ENCODE measurements at regions not wholly inside any gene's neighbourhood (a gene's known extent, or its start where the extent isn't known, plus 50 kb on each side); places are given as distances from the start of the nearest gene placed in this dataset.

- DNase-seq: no peak
These were observed 141.7 kb upstream of the ANKFN1 start for GRCh38 chr17:56011406-56012131.

- no peak for DNase-seq
These were observed 135.1 kb upstream of the ANKFN1 start for GRCh38 chr17:56018211-56018610.

- no peak for DNase-seq
These were observed 132.9 kb upstream of the ANKFN1 start for GRCh38 chr17:56020369-56020768.

GRCh38 chr17:56021681-56022190, 131.5 kb upstream of the ANKFN1 start:
- no peak for DNase-seq

DNA sequence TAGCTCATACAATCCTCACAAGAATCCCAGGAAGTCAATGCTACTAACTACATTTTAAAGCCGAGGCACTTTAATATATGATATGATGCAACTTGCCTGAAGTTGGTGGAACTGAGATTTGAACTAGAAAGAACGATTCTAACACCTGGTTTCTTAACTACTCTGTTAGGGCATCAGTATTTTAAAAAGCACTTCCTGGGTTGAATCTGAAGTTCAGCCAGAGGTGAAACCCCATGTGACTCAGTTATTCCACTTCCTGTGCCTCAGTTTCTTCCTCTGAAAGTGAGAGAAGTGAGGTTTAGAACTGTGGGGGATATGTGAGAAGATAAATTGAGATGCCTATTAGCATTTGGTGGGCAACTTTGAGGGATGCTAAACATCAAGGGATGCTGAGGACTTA, 129.4 kb upstream of the ANKFN1 start:
- no peak for DNase-seq

GRCh38 chr17:56026915-56027314, 126.4 kb upstream of the ANKFN1 start:
- DNase-seq: no peak

DNA sequence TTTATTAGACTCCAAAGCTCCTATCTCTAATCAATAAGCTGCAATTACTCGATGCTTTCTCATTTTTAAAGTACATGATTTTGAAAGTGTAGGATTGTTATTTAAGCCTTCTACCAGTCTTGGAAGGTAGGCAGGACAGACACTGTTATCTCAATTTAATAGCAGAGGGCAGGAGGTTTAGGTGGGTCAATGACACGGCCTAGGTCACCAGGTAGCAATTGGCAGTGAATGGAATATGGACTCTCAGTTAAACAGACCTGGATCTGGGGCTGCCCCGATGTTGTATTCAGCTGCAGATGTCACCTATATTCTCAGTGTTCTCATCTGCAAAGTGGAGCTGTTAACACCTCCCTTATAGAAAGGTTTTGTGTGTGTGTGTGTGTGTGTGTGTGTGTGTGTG, 124.4 kb upstream of the ANKFN1 start:
- no peak for DNase-seq

GRCh38 chr17:56030009-56030624, 123.2 kb upstream of the ANKFN1 start:
- no peak for DNase-seq

- DNase-seq: no peak
These were observed 121.6 kb upstream of the ANKFN1 start for GRCh38 chr17:56031636-56032035.

DNA sequence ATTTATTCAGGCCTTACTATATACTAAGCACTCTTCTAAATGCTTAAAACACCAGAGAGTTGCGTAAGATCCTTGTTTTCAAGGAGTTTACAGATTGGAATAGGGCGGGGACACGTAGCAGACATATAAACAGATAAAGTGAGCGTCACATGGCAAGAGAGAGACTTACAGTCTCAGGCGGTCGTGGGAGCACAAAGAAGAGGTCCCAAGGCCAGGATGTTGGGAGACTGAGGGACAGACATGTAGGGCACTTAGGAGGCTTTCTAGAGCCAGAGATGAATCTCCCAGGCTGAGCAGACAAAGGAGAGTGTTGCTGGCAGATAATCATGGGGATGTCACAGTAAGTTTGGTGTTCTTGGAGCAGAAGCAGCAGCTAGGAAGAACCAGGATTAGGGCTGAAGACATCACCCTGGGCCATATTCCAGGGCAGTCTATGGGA, 119.1 kb upstream of the ANKFN1 start:
- no peak for DNase-seq

DNA sequence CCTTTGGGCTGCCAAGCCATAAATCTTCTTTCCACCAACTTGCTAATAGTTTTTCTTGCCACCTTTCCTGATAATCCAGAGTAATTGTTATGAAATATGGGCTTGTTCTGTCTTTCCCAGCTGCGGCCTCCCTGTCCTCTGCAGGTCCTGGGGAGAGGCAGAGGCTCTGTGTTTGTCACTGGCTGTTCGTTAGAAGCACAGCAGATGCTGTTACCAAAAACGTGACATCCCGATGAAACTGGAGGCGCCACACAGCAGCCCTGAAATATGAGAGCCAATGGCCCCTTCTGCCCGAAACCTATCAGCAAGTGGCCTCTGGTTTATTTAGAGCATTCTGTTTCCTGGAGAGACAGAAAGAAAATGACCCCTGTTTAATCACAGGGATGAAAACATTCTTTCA, 115.1 kb upstream of the ANKFN1 start:
- DNase-seq: no peak

DNA sequence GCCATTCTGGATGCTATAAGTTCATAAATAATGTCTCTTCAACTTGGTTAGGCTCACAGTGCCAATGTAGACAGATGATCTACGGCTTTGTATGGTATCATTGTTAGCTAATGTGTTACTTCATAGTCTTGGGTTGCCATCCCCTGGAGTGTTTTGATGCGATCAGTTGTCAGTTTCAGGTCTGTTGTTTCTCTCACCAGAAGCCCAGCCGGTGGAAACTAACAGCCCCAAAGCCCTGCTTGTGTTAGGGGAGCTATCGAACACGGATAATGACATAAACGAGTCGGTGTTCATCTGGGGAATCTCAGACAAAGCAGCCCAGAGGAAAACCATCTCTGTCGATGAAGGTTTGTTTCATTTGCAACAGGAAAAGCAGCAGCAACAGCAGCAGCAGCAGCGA, 107.4 kb upstream of the ANKFN1 start:
- no peak for DNase-seq

GRCh38 chr17:56047331-56047730, 105.9 kb upstream of the ANKFN1 start:
- DNase-seq: no peak

GRCh38 chr17:56057869-56058268, 95.4 kb upstream of the ANKFN1 start:
- DNase-seq: no peak

DNA sequence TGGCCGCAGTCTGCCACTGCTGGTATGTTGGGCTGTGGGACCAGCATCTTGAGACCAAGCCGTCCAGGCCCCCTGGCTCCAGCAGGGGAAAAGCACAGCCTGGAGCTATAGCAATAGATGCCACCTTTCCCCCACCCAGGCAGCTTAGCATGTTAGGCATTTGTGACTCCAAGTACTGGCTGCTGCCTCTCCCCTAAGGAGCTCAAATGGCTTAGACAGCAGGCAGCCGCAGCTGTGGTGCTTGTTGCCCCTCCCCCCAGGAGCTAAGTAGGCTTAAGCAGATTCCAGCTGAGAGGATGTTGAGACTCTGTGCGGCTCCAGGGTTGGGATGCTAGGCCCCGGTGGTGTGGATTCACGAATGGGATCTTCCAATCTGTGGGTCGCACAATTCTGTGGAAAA, 88.8 kb upstream of the ANKFN1 start:
- no peak for DNase-seq

- no peak for DNase-seq
These were observed 78.8 kb upstream of the ANKFN1 start for GRCh38 chr17:56074361-56074890.

DNA sequence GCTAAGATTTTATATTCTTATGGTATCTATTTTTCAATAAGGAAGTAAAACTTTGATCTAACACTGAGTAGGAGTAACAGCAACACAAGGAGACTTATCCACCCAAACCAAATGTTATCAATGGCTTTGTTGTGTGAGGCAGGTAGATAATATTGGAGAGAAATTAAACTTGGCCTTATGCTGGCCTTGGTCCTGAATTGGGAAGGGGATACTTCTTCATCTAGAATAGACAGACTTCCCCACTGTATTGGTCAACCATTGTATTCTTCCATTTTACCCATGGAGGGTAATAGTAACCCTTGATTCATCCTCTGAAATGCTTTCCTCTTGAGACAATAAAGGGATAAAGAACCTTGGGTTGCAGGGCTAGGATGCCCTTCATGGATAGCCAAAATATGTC, 76.3 kb upstream of the ANKFN1 start:
- DNase-seq: no peak

- no peak for DNase-seq
These were observed 69.8 kb upstream of the ANKFN1 start for GRCh38 chr17:56083475-56083874.

DNA sequence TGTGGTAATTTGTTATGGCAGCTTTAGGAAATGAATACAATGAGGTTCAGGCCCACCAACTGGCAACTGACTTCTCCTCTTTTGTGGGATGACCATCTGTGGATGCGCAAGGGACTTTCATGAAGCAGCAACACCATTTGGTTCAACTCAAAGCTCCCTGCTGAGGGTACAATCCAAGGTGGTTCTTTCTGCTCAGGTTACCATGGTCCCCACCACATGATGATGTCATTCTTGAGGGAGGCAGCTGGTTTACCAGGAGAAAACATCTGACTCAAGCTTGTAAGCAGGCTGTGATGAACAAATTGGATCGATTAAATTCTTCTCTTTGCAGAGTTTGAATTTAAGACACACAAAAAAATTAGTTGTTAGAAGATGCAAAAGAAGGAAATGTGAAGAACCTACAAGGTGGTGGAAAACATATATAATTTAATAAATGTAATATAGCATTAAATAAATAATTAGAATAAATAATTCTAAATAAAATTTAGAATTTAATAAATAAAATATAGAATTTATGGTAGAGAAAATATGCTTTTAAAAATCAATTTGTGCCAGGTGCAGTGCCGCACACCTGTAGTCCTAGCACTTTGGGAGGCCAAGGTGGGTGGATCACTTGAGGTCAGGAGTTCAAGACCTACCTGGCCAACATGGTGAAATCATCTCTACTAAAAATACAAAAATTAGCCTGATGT, 67.6 kb upstream of the ANKFN1 start:
- no peak for DNase-seq

DNA sequence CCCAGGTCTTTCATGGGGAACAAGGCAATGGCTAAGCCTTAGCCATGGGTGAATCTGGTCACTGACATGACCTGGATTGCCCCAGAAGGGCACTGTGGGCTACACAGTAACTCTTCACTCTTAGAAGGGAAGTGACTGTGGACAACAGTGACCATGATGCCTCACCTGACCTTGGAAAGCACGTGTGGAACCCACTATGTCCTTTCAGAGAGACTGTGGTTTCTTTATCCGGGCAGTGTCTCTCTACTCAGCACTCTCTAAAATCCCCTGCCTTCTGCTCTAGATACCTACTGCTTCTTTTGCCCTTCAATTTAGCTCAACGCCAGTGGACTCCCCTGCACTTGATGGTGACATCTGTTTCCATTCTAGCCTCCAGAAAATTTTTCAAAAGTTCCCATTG, 66.1 kb upstream of the ANKFN1 start:
- no peak for DNase-seq

DNA sequence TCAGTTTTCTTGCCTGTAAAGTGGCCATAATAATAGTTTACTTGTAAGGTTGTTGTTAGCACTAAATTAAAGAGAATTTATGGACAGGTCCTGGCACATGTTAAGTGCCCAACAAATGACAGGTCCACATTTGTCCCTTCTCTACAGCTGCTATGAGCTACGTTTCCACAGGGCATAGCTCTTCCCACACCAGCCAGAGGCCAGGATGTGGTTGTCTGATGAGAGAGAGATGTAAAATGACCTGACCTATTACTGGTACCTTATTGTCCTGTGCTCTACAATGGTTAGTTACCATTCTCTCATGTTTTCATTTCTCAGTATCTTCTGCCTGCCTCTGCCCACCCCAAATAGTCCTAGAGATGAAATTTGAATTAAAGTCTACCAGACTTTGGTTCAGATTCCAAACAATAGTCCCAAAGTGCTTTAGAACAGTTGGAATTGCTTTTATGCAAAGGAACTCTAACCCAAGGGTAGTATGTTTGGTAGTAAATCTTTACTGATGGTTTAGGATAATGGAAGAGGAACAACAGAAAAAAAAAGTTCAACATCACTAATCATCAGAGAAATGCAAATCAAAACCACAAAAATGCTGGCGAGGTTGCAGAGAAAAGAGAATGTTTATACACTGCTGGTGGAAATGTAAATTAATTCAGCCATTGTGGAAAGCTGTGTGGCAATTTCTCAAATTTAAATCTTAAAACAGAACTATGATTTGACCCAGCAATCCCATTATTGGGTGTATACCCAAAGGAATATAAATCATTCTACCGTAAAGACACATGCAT, 57.1 kb upstream of the ANKFN1 start:
- DNase-seq: no peak

DNA sequence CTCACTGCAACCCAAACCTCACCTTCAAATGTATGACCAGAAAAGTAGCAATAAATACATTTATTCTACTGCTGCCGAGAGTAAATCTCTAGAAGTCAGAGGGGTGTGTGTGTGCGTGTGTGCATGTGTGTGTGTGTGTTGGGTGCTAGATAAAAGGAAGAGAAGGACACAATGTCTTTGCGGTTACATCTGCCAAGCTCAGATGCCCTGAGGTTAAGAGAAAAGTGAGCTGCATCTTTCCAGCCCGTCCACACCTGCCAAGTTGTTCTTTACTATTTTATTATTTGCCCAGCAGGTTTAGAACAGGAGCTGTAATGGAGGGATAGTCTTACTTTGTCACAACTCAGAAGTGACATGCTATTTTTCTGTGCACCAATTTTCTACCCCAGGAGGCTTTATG, 54.5 kb upstream of the ANKFN1 start:
- no peak for DNase-seq

DNA sequence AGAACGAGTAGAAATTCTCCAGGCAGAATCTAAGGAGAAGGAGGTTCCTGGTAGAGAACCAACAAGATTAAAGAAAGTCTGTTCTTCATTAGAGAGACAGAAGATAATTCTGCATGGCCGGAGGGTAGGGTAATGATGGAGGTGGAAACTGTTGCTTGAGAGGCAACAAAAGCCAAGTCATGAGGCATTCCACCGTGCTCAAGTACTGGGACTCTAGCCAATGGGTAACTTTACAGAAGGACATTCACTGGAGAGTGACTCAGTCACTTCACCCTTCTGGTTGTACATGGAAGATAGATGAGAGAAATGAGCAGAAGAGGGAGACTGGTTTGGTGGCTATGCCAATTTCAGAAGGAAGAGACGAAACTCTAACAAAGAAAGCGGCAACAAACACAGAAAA, 53.6 kb upstream of the ANKFN1 start:
- no peak for DNase-seq
